ENCODE measurements at regions not wholly inside any gene's neighbourhood (a gene's known extent, or its start where the extent isn't known, plus 50 kb on each side); places are given as distances from the start of the nearest gene placed in this dataset.

DNA sequence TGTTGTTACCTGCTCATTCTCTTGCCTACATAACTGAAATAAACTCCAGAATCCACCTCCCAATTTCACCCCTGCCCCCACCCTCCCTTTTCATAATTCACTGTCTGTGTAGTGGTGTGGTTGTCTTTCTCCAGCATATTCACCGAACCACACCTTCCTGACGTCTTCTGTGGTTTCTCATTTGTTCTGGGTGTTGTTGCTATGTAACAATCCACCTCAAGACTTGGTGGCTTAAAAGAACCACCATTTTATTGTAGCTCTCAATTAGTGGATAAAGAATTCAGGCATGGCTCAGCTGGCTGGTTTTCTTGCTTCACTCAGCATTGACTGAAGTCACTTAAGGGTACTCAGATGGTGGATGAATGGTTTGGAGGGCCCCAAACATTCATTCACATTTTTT, 229.8 kb downstream of the MAF start:
- DNase-seq (ENCODE audit: low read depth in 2 of 2) = no peak

DNA sequence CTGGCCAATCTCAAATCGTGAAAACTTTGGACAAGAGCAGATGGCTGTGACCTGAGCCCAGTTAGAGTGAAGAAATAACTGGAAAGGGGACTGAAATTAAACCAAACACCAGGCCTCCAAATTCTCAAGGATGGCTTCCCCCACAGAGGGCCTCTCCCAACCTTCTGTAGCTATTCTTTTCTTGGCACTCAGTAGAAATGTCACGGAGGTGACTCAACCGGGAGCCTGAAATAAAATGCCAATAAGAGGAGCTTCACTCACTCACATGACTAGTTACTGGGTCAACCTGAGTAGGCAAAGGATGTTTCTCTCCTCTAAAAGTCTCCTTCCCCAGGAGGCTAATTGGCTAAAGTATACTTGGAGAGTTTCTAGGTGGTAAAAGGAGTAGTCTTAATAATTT, 230.7 kb downstream of the MAF start:
- DNase-seq (ENCODE audit: low read depth in 2 of 2) = no peak

DNA sequence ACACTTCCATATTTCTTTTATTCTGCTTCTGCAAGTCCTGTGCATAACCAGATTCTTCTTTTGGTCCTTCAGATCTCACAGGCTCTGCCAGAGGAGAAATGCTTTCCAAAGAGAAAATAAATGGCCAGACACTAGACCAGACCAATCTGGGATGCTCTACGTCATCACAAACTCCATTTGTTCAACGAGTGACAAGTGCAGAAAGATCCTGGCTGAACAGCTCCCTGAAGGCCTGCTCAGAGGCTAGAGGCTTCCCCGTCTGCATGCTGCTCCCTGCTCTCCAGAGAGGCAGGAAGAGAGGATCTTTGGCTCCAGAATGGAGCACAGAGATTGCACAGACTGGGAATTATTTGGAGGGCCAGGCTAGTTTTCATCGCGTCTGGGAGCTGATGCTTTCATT, 232.7 kb downstream of the MAF start:
- DNase-seq (ENCODE audit: low read depth in 2 of 2) = no peak

DNA sequence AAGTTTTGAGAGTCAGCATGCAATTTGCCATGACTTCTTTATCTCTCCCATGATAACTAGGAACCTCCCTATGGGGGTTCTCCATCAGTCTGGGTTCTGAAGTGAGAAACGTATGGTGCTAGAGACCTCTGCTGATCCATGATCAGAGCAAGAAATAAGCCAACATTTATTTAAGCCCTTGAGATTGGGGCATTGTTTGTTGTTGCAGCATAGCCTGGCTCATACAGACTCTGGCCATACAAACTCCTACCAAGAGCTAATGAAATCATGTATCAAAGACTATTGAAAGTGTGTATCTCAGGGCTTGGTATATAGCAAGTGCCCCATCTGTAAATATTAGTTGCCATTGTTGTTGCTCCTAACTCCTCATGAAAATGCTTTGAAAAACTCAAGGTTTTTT, 233.9 kb downstream of the MAF start:
- no peak for DNase-seq (ENCODE audit: low read depth in 2 of 2)

DNA sequence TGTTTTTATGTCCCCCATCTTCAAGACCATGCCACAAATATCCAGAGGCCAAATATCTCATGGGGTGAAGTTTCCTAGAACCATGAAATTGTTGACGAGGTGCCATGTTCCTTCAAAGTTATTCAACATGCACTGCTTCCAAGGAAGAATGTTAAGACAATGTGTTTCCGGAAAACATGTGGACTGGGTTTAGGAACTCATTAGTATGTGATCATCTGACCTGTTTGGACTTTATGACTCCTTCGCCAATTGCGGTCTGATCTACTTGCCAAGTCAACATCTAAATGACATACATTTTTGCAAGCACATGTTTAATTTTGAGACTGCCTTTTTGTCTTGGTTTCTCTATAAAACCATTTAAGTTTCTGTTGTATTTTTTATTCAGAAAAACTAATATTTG, 234.8 kb downstream of the MAF start:
- no peak for DNase-seq (ENCODE audit: low read depth in 2 of 2)

DNA sequence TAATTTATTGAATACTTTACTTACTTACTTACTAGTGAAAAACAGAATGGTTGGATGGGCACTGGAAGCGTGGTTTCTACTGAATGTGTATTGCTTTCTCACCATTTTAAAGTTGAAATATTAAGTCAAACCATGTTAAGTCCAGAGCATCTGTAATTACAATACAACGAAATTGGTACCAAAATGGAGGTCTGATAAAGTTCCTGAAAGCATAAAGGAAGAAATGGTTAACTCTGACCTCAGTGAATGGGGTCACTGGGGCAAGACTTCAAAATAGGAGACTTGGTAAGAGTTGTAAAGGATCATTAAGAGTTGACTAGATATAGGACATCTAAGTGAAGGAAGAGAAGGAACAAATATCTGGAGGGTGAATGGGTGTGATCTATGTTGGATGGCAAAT, 237.1 kb downstream of the MAF start:
- DNase-seq (ENCODE audit: low read depth in 2 of 2) = no peak

DNA sequence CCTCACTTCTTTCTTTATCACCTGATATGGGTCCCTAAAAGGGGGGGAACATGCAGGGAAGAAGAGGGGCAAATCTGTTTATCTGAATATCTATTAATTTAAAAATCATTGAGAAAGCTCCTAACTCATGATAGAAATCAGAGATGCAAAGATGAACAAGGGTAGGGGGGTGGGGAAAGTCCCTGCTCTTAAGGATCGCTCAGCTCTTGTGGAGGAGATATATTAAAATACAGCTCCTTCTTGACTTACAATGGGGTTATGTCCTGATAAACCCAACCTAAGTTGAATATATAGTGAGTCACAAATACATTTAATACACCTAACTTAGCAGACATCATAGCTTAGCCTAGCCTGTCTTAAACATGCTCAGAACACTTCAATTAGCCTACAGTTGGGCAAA, 237.5 kb downstream of the MAF start:
- no peak for DNase-seq (ENCODE audit: low read depth in 2 of 2)

DNA sequence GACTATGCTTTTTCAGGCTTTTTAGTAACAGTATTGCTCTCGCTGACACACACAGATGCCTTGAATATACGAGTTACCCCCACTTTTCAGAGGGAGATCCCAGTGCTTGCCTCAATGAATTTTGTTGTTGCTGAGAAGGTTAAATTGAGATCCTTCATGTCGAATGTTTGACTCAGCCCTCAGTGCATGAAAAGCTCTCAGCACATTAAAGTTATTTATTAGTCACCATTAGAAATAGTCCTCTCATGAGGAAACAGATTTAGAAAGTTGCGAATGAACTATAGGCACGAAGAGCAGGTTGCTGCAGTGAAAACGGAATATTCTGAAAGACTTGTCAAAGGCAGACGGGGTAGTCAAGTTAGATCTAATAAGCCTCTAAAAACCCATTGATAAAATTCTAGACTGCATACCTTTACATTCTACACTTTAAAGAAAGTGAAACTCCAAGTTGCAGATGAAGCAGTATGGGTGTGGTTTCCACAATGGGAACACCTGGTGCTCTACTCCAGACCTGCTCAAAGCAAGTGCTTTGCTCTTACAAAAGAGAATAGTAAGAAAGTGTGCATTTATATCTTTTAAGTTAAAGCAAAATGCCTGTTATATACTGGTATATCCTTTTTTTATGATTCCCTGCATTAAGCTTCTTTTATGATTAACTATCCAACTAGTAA, 238.1 kb downstream of the MAF start:
- no peak for DNase-seq (ENCODE audit: low read depth in 2 of 2)

DNA sequence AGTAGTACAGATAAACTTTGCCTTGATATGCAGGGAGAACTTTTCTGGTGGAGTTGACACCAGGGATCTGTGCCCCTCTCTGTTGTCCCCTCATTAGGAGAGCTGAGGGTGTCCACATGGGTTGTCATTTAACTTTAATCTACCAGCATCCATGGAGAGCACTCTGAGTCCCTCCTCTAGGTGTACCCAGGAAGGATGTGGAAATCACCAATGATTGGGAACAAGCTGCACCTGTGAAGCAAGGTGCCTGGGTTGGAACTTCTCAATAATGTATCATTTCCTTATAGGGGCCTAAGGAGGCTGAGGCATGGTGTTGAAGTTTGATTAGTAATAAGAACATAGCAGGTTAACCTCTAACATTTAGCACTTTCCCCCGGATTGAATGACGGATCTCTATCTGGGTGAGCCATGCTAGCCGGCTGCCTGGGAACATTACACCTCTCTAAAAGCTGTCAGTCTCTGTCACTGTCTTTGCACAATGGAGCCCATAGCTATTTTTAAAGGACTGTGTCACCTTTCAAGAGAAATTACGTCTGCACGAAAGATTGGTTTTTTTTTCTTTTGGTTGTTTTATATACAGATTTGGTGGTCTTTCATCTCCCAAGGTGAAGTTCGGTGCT, 239.3 kb downstream of the MAF start:
- no peak for DNase-seq (ENCODE audit: low read depth in 2 of 2)

DNA sequence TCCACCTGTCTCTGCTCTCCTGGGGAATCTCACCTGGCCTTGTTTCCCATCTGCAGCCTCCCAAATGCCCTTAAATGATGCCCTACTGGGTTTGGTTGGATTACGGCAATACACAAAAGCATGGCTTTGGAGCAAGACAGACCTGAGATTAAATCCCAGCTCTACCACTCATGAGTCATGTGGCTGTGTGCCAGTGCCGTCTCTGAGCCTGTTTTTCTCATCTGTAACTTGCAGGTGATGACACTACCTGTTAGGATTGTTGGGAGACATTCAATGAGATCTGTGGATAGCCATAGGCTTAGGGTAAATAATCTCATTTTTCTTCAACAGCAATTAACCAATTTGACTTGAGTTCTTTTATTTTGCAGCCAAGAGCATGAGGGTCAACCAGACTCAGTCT, 240.3 kb downstream of the MAF start:
- DNase-seq (ENCODE audit: low read depth in 2 of 2) = no peak

DNA sequence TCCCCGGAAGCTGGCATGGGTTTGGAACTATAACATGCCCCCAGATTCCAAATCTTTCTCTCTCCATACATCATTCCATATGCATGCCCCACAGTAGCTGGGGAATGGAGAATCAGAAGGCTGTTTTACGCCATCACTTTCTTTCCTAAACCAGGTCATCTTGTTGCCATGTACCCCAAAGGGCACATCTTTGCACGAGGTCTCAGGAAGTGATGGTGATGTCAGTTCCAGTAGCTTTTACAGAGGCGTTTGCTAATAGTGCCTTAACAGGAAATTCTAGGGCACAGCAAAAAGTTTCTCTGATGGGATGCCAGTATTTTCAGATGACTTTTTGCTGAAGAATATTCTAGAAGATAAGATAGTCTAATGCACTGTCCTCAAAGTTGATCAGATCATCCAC, 241.5 kb downstream of the MAF start:
- DNase-seq (ENCODE audit: low read depth in 2 of 2) = no peak

DNA sequence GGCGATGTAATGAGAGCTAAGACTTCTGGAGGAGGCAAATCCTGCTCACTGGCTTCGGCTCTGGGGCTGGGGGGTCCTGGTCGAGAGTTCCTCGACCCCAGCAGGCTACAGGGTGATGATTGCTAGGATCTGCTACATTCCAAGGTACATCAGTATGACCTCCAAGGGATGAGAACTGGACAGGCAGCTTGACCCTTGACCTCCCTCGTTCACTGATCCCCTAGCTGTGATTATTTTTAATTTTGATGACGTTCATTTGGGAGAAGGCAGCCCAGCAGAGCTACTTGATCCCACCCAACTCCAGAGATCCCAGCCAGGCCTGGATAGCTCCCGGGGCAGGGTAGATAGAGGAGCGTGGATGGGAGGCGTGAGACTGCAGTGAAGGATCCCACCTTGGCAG, 242.3 kb downstream of the MAF start:
- DNase-seq (ENCODE audit: low read depth in 2 of 2) = no peak

DNA sequence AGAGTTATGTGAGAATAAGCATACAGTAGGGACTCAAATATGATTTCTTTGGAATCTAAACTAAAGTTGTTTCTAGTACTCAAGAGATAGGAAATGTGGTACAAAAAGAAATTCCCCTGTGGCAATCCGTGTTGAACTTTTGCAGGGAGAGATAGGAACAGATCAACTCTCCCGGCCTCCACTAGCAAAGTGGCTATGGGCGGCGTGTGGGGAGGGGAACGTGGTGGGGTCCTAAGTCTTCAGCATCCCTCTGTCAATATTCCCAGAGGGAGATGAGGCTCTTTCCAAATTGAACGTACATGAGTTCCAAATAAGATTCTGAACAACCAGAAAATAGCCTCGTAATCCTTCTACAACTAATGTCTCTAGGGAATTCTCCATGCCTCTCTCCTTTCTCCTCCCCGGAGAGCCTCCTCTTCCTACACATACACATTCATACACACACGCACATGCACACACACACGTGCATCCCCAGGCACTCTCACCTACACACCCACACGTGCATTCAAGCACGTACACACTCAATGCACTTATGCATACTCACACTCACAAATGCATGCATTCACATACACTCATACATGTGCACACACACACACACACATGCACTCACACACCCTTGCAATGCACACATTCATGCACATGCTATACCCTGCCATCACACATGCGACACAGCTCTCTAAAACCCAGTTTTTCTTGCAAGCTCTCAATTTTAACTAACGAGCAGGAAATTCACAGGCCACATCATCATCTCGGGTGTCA, 244.8 kb downstream of the MAF start:
- DNase-seq (ENCODE audit: low read depth in 2 of 2) = no peak

DNA sequence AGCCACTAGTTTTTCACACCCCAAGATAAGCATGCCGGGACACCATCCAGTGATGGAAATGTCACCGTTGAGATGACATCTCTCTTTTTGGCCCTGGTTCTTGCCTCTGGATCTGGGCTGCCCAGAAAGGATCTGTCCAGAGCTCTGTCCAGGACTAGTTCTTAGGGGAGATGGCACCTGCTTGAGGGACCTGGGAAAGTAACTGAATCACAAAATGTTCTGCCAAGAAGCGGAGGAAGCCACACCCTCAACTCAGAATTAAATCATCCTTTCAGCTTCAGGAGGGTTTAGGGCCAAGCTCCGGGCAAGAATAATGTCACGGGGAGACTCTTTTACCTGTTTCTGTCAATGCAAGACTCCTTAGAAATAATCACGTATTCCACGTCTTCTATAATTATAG, 248.6 kb downstream of the MAF start:
- no peak for DNase-seq (ENCODE audit: low read depth in 2 of 2)

DNA sequence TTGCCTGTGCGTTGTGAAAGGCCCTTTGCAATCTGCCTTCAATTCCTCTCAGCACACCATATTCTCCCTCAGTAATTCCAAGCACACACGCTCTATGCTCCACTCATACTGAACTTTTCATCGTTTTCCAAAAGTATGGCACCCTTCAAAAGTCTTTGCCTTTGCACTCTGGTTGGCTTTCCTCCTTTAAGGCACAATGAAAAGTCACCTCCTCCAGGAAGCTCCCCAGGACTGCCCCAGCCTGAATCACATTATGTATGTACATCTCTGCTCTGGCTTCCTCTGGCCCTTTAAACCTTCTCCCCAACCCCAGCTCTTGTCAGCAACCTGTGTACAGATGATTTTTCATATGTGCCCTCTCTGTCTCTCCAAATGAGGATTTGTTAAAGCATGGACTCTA, 250.7 kb downstream of the MAF start:
- no peak for DNase-seq (ENCODE audit: low read depth in 2 of 2)

DNA sequence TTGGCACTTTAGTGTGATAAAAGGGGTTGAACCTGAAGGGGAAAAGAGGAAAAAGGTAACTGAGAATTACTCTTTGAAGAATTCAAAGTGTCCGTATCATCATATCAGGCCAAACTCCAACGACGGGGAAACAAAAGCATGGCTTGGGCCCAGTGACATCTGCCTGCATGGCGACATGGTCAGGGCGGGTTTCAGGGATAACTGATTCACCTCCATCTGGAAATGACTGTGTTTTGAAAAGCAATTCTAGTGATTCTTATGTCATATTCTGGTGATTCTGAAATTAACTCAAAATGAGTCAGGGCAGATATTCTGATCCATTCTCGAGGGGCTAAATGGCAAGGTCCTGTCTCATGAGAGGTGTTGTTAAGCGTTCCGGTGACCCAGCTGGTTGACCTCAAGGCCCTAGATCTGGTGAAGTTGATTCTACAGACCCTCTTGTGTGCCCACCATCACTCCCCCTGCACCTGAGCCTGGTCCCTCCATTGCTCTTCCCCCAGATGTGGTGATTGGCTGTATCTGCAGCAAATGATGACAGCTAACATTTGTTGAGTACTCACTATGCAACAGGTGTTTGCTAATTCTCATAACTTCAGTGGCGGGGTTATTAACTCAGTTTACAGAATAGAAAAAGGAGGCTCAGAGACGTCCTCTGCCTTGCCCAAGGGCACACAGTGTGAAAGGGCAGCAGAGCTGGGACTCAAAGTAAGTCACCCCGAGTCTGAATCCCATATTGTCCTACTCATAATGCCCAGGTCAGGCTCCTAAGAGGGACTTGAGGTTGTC, 251.8 kb downstream of the MAF start:
- DNase-seq (ENCODE audit: low read depth in 2 of 2) = no peak

DNA sequence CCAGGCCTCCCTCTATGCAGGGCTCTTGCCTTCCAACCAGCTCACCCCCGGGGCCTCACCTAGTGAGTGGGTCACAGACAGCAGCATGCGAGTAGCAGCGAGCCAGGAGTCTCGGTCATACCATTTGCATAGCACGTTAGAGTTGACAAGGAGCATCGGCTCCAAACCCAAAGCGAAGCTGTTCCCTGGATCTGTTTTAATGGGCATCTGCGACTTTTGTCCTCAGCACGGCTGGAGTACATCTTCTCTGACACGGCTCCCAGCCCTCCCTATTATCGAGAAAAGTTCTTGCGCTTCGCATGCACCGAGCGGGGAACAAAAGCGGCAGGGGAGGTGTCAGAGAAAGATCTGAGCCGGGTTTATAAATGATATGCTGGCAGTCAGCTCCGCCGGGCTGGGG, 253.3 kb downstream of the MAF start:
- no peak for DNase-seq (ENCODE audit: low read depth in 2 of 2)

DNA sequence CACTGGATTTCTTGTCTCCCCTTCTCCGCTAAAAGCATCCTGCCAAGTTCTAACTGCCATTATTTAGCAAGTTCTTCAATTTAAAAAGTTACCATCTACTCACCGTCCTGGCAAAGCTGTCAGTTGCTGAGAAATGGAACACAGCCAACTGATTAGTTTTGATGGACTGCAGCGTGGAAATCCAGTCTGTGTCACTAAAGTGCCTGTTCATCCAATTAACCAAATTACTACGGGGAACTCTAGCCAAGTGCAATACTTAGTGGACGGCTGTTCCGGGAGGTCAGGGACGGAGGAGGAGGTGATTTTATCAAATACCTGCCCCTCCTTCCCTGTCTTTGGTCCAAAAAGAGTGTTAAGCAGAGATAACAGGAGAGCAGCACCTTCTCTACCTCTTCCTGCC, 260.7 kb downstream of the MAF start:
- no peak for DNase-seq (ENCODE audit: low read depth in 2 of 2)

DNA sequence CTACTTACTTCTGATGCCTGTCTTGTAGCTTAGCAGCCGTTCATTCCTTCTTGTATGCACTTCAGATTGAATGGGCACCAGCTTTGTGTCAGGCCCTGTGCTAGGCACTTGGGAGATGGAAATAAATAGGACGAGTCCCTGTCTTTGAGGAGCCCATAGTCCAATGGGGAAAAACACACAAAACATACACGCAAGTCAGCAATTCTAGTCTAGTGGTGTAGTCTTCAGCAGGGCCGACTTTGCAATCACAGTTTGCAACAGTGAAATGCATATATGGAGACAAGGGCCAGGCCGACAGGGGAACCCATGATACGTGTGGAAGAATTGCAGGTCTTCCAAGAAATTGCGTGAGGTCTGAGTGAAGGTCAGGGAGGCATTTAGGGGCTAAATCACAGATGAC, 262.6 kb downstream of the MAF start:
- no peak for DNase-seq (ENCODE audit: low read depth in 2 of 2)

DNA sequence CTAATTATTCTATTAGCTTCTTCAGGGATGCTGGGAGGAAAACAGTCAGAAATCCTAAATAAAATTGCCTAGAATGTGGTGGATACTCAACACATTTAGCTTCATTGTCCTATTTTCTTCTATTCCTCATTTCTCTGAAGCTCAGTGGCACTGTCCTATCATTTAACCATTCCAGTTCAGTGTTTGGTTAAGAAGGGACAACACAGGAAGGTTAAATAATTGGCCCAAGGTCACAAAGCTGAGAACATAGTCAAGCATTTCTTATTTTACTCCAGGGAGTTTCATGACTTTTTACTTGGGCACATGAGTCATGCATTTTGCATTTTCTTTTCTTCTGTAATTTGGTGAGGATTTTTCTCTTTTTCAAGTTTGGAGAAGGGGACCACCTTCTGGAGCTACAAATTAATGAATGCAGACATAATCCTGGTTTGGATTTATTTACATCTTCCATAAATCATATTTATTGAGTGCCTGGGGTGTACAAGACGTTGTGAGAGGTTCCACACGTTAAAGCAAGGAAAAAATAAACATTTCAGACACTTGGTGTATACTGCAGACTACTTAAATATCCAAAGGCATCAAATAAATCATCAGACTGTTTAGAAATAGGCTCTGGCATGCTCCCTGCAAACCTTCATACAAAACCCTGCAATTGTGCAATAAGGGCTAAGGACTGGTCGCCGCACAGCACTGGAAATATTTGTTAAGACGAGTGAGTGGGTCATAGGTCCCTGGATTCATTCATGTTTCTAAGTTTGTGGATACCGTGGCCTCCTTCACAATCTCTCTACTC, 263.9 kb downstream of the MAF start:
- DNase-seq (ENCODE audit: low read depth in 2 of 2) = no peak

DNA sequence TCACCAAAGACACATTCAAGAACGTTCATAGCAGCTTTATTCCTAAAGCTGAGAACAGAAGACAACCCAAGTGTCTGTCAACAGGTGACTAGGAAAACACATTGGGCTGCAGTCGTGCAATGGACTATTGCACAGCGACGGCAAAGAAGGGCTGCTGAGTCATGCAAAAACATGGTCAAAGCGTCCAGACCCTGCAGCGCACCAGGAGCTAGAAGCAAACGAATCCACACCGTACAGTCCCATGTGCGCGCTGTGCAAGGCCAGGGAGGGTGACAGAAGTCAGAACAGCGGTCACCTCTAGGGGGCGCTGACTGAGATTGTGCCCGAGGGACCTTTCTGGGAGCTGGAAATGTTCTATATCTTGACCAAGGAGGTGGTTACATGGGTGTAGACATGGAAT, 266.4 kb downstream of the MAF start:
- DNase-seq (ENCODE audit: low read depth in 2 of 2) = no peak

DNA sequence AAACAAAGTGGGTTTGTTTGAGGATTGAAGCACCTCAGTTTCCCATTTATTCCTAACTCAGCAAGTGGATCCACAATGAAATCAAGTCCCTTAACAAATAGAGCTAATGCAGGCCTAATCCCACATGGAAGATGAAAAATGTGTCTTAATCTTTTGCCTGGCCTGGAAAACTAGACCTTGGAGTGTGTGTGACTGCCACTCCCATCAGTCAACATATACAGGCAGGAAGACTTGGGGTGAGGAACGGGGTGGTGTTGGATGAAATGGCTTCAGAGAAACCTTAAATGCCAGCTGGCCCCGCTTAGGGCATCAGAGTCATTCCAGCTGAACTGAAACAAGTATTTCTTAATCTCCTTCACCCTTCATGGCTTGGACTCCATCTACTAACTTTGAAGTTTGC, 269.5 kb downstream of the MAF start:
- no peak for DNase-seq (ENCODE audit: low read depth in 2 of 2)

Measured in stimulated activated CD8-positive, alpha-beta memory T cell treated with anti-CD3 and anti-CD28 coated beads, Interleukin-2, amount 100 ng/mL, for 1 hour (primary cell).